Retinal pigment epithelial cell (primary cell): ENCODE measurements at regions not wholly inside any gene's neighbourhood (a gene's known extent, or its start where the extent isn't known, plus 50 kb on each side); places are given as distances from the start of the nearest gene placed in this dataset.

Experiments used
- DNase-seq: peaks from one replicate; pipeline ENCODE4 v3.0.0-alpha.2; 2010; ENCODE audit warnings: low read depth
- H3K4me3 ChIP-seq: 2 replicates; pipeline ENCODE4 v1.5.1; 2011; ENCODE audit warnings: mild to moderate bottlenecking, low read length, control low read depth, moderate library complexity
- TF ChIP-seq, protein P1 (sequence below): conservative IDR thresholded peaks from 2 replicates; pipeline ENCODE4 v1.5.1; 2011; ENCODE audit warnings: low read depth, low read length, control low read depth, inconsistent platforms

DNA sequence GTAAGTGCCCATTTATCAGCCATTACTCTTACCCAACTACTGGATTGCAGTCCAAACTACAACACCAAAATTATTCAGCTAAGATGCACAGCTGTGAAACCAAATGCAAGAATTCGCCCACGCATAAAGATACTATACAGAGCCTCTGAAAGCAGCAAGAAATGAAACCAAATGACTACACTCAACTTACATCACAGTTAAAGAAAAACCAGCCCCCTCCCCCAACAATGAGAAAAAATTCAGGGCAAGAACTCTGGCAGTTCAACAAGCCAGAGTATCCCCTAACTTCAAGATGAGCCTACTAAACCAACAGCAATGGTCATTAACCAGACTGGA lies 209.1 kb upstream of the VWC2 start:
- no peak overlapping the region for H3K4me3 ChIP-seq
- TF ChIP-seq, protein P1, sequence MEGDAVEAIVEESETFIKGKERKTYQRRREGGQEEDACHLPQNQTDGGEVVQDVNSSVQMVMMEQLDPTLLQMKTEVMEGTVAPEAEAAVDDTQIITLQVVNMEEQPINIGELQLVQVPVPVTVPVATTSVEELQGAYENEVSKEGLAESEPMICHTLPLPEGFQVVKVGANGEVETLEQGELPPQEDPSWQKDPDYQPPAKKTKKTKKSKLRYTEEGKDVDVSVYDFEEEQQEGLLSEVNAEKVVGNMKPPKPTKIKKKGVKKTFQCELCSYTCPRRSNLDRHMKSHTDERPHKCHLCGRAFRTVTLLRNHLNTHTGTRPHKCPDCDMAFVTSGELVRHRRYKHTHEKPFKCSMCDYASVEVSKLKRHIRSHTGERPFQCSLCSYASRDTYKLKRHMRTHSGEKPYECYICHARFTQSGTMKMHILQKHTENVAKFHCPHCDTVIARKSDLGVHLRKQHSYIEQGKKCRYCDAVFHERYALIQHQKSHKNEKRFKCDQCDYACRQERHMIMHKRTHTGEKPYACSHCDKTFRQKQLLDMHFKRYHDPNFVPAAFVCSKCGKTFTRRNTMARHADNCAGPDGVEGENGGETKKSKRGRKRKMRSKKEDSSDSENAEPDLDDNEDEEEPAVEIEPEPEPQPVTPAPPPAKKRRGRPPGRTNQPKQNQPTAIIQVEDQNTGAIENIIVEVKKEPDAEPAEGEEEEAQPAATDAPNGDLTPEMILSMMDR, result no peak
- no peak for DNase-seq

DNA sequence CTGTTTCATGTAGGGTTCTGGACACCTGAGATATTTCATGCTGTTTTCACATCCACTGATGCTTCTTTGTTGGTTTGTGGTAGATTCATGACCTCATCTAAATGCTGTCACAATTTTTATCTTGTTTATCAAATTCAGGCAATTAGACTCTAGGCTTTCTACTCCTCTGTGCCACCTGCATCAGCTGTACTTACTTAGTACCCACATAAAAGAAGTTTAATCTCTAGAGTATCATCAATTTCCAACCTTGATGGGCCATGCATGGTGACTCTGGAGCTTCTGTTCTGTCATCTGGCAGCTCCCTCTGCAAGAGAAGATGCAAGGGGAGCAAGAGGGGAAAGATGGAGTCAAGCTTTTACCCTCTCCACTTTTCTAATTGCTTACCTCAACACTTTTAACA lies 195.9 kb upstream of the VWC2 start:
- no peak for DNase-seq
- TF ChIP-seq, protein P1, result no peak
- H3K4me3 ChIP-seq, result no peak overlapping the region

DNA sequence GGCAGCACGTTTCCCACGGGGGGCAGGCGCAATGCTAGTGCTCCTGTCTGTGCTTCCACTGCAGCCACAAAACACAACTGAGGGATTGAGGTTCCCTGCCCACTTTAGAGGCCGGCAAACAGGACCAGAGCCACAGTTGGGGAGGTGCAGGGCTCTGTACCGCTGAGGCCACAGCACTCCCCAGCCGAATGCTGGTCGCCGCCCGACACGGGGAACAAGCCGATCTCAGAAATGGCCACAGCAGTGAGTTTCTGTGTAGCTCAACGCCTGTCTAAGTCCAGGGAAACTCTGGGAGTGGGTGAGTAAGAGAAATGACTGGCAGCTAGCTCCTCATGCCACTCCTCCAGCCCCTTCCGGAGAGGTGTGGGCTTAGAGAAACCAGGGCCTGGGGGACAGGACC lies 194.0 kb upstream of the VWC2 start:
- TF ChIP-seq, protein P1, result no peak
- DNase-seq, result no peak
- no peak overlapping the region for H3K4me3 ChIP-seq

DNA sequence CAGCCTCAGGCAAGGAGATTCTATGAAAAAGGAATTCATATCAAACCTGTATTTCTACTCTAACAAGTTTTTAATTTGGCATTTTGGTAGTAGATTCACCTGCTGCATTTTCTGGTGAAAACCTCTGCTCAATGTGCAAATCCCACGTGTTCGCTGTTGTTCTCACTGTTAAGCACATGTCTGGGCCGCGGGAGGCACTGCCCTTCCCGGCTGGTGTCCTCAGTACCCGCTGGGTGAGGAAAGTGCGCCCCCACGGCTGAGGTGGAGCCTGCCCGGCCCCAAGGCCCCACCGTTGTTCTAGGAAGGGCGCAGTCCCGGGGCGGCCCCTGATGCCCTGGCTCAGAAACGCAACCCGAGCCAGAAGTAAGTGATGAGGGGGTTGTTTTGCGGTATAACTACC lies 193.4 kb upstream of the VWC2 start:
- no peak for DNase-seq
- TF ChIP-seq, protein P1, result no peak
- H3K4me3 ChIP-seq, result no peak overlapping the region

DNA sequence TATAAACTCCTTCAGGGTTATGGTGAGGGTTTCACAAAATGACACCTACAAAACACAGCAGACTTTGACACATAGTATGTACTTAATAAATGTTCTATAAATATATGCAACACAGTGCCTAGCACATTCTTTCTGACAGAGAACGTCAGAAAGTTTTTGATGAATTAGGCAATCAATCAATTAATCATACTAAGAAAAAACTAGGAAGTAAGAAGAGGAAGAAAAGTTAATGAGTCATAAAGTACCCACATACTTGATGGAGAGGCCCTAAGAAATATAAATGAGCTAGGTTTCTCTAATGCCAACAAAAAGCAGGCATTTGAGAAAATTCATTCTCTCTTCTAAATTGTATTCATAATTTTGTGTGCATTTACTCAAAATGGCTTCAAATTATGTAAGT lies 192.7 kb upstream of the VWC2 start:
- no peak for DNase-seq
- TF ChIP-seq, protein P1, result no peak
- no peak overlapping the region for H3K4me3 ChIP-seq

DNA sequence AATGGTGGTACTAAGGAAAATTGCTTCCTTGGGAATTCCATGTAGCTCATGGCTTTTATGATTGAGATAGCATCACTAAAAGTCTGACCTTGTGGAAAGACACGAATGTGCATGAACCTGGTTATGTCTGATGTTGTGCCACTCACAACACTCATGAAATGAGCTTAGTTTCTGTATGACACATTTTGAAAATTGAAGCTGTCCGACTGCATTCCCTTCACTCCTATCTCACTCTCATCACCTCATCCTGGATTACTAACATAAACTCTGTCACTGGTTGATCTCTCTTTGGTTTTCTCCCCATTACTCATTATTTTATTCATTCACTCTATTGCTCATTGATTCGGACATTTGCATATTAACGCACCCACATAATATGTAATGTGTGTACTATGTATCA lies 190.0 kb upstream of the VWC2 start:
- TF ChIP-seq, protein P1, result no peak
- H3K4me3 ChIP-seq, result no peak overlapping the region
- DNase-seq, result no peak

DNA sequence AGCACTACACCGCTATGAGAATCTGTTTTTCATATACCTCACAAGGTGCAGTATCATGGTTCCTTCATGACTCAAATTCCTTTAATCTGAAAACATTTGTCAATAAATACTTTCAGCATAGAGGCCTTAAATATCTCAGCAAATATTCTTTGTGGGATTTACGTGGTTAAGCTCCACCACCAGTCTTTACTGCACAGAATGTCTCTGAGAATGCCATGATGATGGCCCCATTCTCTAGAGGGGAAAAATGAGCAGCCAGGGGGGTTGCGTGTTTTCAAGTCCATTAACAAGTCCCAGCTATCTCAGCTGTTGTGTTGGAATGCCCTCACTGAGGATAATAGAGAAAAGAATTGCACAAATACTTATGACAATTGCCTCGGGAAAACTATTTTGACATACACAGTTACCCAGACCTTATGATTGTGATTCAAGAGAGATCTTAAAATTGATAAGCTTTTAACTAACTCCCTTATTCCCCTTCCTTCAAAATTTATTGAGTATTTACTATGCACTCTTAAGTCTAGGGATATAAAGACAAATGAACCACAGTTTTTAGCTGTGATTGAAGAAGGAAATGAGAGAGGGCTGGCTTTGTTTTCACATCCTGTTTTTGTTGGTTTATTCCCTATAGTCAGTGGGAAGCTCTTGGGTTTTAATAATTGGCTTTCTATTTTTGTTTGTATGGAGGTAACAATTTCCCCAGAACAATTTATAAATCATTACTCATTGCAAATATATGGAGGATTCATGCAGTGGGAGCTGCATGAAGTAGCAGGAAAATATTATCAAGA lies 176.5 kb upstream of the VWC2 start:
- no peak overlapping the region for H3K4me3 ChIP-seq
- TF ChIP-seq, protein P1, result no peak
- DNase-seq, result no peak
